Brain microvascular endothelial cell (primary cell): ENCODE measurements at regions not wholly inside any gene's neighbourhood (a gene's known extent, or its start where the extent isn't known, plus 50 kb on each side); places are given as distances from the start of the nearest gene placed in this dataset.
"Not testable (repeated sequence)": the region's sequence is repeated elsewhere in the genome, so short reads cannot be mapped to it uniquely, and the experiment has no call there.

Experiments
- DNase-seq: peaks from one replicate; pipeline ENCODE4 v3.0.0-alpha.2; 2020
- H3K27ac ChIP-seq: fragments of 250-450 bp; sonication (Bioruptor Pico); 2 replicates; pipeline ENCODE4 v1.5.1; 2020; ENCODE audit warnings: mild to moderate bottlenecking, moderate library complexity
- H3K27me3 ChIP-seq: fragments of 250-450 bp; sonication (Bioruptor Pico); replicated peaks from 2 replicates; pipeline ENCODE4 v1.5.1; 2020; ENCODE audit warnings: mild to moderate bottlenecking
- H3K36me3 ChIP-seq: fragments of 250-450 bp; sonication (Bioruptor Pico); replicated peaks from 2 replicates; pipeline ENCODE4 v1.5.1; 2020; ENCODE audit warnings: mild to moderate bottlenecking
- H3K4me3 ChIP-seq: 2 replicates; pipeline ENCODE4 v1.5.1; 2011; ENCODE audit warnings: low read depth, mild to moderate bottlenecking, control low read depth, low read length, moderate library complexity
- in situ Hi-C: cut with HindIII; loops from 2 replicates; pipeline ENCODE4 v1.10.0; 2017; ENCODE audit warnings: low sequenced_read_pairs, low pct_ligation_motif_present
- TF ChIP-seq, protein P1 (sequence below): IDR thresholded peaks from 2 replicates; pipeline ENCODE4 v1.5.1; 2011; ENCODE audit warnings: low read depth, mild to moderate bottlenecking, moderate library complexity, low read length, control low read depth, inconsistent platforms; ENCODE audit errors: missing control alignments

GRCh38 chr5:124913329-124913653 lies 166.9 kb upstream of the ZNF608 start:
- H3K4me3 ChIP-seq: no peak overlapping the region
- H3K36me3 ChIP-seq: no peaks in the 10 kb centered on the region
- TF ChIP-seq, protein P1, sequence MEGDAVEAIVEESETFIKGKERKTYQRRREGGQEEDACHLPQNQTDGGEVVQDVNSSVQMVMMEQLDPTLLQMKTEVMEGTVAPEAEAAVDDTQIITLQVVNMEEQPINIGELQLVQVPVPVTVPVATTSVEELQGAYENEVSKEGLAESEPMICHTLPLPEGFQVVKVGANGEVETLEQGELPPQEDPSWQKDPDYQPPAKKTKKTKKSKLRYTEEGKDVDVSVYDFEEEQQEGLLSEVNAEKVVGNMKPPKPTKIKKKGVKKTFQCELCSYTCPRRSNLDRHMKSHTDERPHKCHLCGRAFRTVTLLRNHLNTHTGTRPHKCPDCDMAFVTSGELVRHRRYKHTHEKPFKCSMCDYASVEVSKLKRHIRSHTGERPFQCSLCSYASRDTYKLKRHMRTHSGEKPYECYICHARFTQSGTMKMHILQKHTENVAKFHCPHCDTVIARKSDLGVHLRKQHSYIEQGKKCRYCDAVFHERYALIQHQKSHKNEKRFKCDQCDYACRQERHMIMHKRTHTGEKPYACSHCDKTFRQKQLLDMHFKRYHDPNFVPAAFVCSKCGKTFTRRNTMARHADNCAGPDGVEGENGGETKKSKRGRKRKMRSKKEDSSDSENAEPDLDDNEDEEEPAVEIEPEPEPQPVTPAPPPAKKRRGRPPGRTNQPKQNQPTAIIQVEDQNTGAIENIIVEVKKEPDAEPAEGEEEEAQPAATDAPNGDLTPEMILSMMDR: no peak
- H3K27ac ChIP-seq: no peak overlapping the region
- in situ Hi-C loops: no loop called here
- no peaks in the 10 kb centered on the region for H3K27me3 ChIP-seq
- no peak for DNase-seq

DNA sequence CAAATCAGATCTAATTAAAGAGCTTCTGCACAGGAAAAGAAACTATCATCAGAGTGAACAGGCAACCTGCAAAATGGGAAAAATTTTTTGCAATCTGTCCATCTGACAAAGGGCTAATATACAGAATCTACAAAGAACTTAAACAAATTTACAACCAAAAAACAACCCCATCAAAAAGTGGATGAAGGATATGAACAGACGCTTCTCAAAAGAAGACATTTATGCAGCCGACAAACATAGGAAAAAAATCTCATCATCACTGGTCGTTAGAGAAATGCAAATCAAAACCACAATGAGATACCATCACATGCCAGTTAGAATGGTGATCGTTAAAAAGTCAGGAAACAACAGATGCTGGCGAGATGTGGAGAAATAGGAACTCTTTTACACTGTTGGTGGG lies 169.9 kb upstream of the ZNF608 start:
- H3K27ac ChIP-seq, DNase-seq, H3K27me3 ChIP-seq, H3K36me3 ChIP-seq, H3K4me3 ChIP-seq, in situ Hi-C loops: not testable (repeated sequence)

DNA sequence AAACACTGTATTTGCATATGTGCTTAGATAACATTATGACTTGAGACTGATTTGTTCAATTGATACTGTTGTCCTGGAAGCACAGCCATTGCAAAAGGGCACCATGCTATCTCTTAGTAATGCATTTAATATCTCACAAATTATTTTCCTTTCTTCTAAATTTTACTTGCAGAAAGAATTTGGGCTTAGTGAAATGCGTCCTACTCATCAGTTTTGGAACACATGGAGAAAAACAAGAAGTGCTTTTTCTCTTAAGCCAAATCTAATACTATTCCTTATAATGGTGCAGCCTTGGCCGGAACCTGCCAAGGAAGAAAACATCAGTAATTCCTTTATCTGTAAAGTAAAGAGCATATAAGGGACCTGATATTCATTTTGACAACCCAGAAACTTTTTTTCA lies 172.2 kb upstream of the ZNF608 start:
- Histone ChIP-seq H3K36me3 (no peaks in the 10 kb centered on the region), H3K27ac (no peak overlapping the region), H3K4me3 (no peak overlapping the region), H3K27me3 (no peaks in the 10 kb centered on the region)
- in situ Hi-C loops: no loop called here
- DNase-seq: no peak
- TF ChIP-seq, protein P1: no peak

DNA sequence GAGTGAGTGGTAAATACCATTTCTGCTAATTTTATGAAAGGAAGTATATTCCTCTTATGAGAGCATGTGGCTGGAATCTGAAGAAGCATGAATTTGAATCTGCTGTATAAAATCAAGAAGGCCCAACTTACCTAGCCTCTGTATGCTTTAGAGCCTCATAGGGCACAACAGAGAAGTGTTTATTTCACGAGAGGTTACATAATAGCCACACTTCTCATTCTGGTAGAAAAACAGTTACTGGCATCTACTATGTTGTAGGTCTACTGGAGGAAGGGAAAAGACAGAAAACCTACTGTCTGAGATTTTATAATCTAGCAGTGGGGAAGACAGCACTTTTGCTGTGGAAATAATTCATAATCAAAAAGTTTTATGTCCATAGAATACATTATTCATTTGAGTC lies 172.6 kb upstream of the ZNF608 start:
- in situ Hi-C loops: no loop called here
- no peak for DNase-seq
- Histone ChIP-seq H3K36me3 (no peaks in the 10 kb centered on the region), H3K27me3 (no peaks in the 10 kb centered on the region), H3K27ac (no peak overlapping the region), H3K4me3 (no peak overlapping the region)
- TF ChIP-seq, protein P1: no peak

- no peaks in the 10 kb centered on the region for H3K27me3 ChIP-seq
- H3K36me3 ChIP-seq: no peaks in the 10 kb centered on the region
- no peak overlapping the region for H3K4me3 ChIP-seq
- H3K27ac ChIP-seq: no peak overlapping the region
- TF ChIP-seq, protein P1: no peak
- DNase-seq: no peak
- in situ Hi-C loops: no loop called here
Observed at GRCh38 chr5:124919747-124920525, 173.5 kb upstream of the ZNF608 start.

DNA sequence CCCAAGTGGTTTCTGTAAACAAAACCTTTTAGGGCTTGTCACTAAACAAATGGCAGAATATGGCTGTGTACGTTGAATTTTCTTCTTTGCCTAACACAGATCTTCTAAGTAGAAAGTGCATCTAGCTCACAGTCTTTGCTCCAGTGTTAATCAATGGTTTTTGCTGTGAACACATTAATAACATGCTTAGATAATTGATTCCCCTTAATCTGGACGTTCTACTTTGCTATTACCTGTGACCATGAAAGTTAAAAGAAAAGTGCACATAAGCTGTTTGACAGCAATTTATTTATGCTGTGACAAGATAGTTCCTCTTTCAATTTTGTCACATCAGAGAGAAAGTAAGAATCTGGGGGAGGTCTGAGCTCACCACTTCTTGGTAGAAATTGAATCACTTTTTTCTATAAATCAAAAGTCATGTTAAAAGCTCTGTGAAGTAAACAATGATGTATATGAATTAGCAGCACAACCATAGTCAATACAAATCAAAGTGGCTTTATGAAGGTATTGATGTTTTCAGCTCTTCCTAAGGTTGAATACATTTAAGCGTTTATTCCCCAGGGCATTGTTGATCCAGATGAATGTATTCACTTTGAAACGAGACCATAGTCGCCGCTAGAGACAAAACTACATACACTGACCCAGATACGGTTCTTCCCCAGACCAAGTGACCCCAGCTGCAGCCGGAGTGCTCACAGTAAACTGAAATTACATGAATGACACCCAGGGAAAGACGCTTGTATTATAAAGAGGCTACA lies 174.6 kb upstream of the ZNF608 start:
- no peaks in the 10 kb centered on the region for H3K27me3 ChIP-seq
- in situ Hi-C loops: no loop called here
- DNase-seq: no peak
- no peak overlapping the region for H3K27ac ChIP-seq
- TF ChIP-seq, protein P1: no peak
- no peaks in the 10 kb centered on the region for H3K36me3 ChIP-seq
- no peak overlapping the region for H3K4me3 ChIP-seq
